HCT116 (cell line): ENCODE measurements at regions not wholly inside any gene's neighbourhood (a gene's known extent, or its start where the extent isn't known, plus 50 kb on each side); places are given as distances from the start of the nearest gene placed in this dataset.

Experiments used
- ATAC-seq: fragments of 200-7000 bp; cut with Tn5 transposase; 2 replicates; pipeline ENCODE4 v1.9.1; 2020; ENCODE audit warnings: mild to moderate bottlenecking, moderate library complexity
- BruUV-seq: library from RNA; stranded (reverse); fragments of 400-500 nt; replicated peaks from 2 replicates; lab custom pipeline; 2021; lab: Mats Ljungman, UMichigan
- CTCF ChIA-PET: fragments of 300-600 bp; sonication (Branson Sonifier 250); formaldehyde crosslinking; loops from one replicate; lab custom pipeline; 2021; ENCODE audit warnings: antibody characterized with exemption; lab: Charles Lee
- POLR2A ChIA-PET: fragments of 300-600, 350-600 bp; sonication (Branson Sonifier 250); formaldehyde crosslinking; loops from one replicate; lab custom pipeline; 2021; ENCODE audit warnings: antibody characterized with exemption; lab: Charles Lee
- RAD21 ChIA-PET, 2 experiments: fragments of 300-600 bp; sonication (Branson Sonifier 250); formaldehyde crosslinking; loops; one replicate each; lab custom pipeline; 2023; ENCODE audit warnings: low total read pairs in 2 of 2; ENCODE audit not compliant: uncharacterized antibody in 2 of 2, unreplicated experiment in 2 of 2, low non-redundant PET in 1 of 2; lab: Charles Lee
- DNase-seq: peaks from one replicate; pipeline ENCODE4 v3.0.0-alpha.2; 2010; ENCODE audit warnings: low read depth, low spot score
- H2AFZ ChIP-seq: fragments of 200-600 bp; shearing (Covaris generic), sonication (generic); 2 replicates; pipeline ENCODE4 v1.6.1; 2017; ENCODE audit warnings: low read depth, mixed run types, mixed read lengths, antibody characterized with exemption, low read length; ENCODE audit not compliant: poor library complexity, severe bottlenecking
- H3K27ac ChIP-seq: 2 replicates; pipeline ENCODE4 v1.5.1; 2012; ENCODE audit warnings: low read depth, low read length
- H3K27me3 ChIP-seq: fragments of 200-600 bp; sonication (generic); 2 replicates; pipeline ENCODE4 v1.6.1; 2016; ENCODE audit warnings: mixed run types, low read length, mixed read lengths; ENCODE audit not compliant: insufficient read depth
- H3K36me3 ChIP-seq, 2 experiments: fragments of 200-500 bp in 1 of 2; fragments of 200-600 bp in 1 of 2; sonication (Bioruptor generic) in 1 of 2; sonication (generic) in 1 of 2; 2 replicates each; pipeline versions ENCODE4 v1.5.1 to v1.6.1; 2014 to 2016; ENCODE audit warnings: low read length in 2 of 2, inconsistent platforms in 1 of 2, mixed read lengths in 1 of 2, mixed run types in 1 of 2; ENCODE audit not compliant: insufficient read depth in 2 of 2, control insufficient read depth in 1 of 2
- H3K4me1 ChIP-seq, 2 experiments: fragments of 200-600 bp in 1 of 2; sonication (generic) in 1 of 2; 2 replicates each; pipeline versions ENCODE4 v1.5.1 to v1.6.1; 2012 to 2017; ENCODE audit warnings: low read length in 2 of 2, inconsistent platforms in 1 of 2, mild to moderate bottlenecking in 1 of 2, mixed read lengths in 1 of 2, mixed run types in 1 of 2, moderate library complexity in 1 of 2; ENCODE audit not compliant: insufficient read depth in 2 of 2, control insufficient read depth in 1 of 2
- H3K4me2 ChIP-seq: fragments of 200-600 bp; sonication (generic); 2 replicates; pipeline ENCODE4 v1.6.1; 2017; ENCODE audit warnings: mixed run types, low read length, mixed read lengths
- H3K4me3 ChIP-seq, 2 experiments: fragments of 200-600 bp in 1 of 2; sonication (generic) in 1 of 2; replicated peaks in 1 of 2; 2 replicates each; pipeline ENCODE4 v1.5.1; 2011 to 2016; ENCODE audit warnings: low read length in 2 of 2, control low read depth in 1 of 2, low read depth in 1 of 2, mild to moderate bottlenecking in 1 of 2, mixed read lengths in 1 of 2, mixed run types in 1 of 2
- H3K79me2 ChIP-seq: fragments of 200-600 bp; sonication (generic); 2 replicates; pipeline ENCODE4 v1.6.1; 2017; ENCODE audit warnings: mild to moderate bottlenecking, mixed run types, low read length, moderate library complexity, mixed read lengths; ENCODE audit not compliant: insufficient read depth
- H3K9ac ChIP-seq: fragments of 200-600 bp; sonication (generic); 2 replicates; pipeline ENCODE4 v1.6.1; 2016; ENCODE audit warnings: low read length, mixed read lengths
- H3K9me2 ChIP-seq: fragments of 200-600 bp; sonication (generic), shearing (Covaris generic); 2 replicates; pipeline ENCODE4 v1.6.1; 2017; ENCODE audit warnings: mixed run types, mild to moderate bottlenecking, moderate library complexity; ENCODE audit not compliant: insufficient read depth
- H3K9me3 ChIP-seq, 2 experiments: fragments of 200-500 bp in 1 of 2; fragments of 200-600 bp in 1 of 2; sonication (Bioruptor generic) in 1 of 2; sonication (generic) in 1 of 2; 2 replicates each; pipeline ENCODE4 v1.6.1; 2014 to 2017; ENCODE audit warnings: low read length in 2 of 2, mixed read lengths in 2 of 2, inconsistent platforms in 1 of 2, low read depth in 1 of 2, mild to moderate bottlenecking in 1 of 2, mixed run types in 1 of 2, moderate library complexity in 1 of 2; ENCODE audit not compliant: control insufficient read depth in 1 of 2, insufficient read depth in 1 of 2
- H4K20me1 ChIP-seq: fragments of 200-600 bp; sonication (generic), shearing (Covaris generic); 2 replicates; pipeline ENCODE4 v1.6.1; 2017; ENCODE audit warnings: mixed run types, mild to moderate bottlenecking, moderate library complexity; ENCODE audit not compliant: insufficient read depth
- EGR1 ChIP-seq: IDR thresholded peaks from 2 replicates; pipeline ENCODE4 v1.6.1; 2012; ENCODE audit warnings: low read depth
- EZH2 ChIP-seq: fragments of 200-600 bp; sonication (generic); IDR thresholded peaks from 2 replicates; pipeline ENCODE4 v1.6.1; 2017; ENCODE audit warnings: antibody characterized with exemption, mixed run types
- JUND ChIP-seq: IDR thresholded peaks from 2 replicates; pipeline ENCODE4 v1.6.1; 2012
- POLR2A ChIP-seq: IDR thresholded peaks from 2 replicates; pipeline ENCODE4 v1.7.0; 2011; ENCODE audit warnings: borderline replicate concordance; ENCODE audit not compliant: insufficient read depth, insufficient read length; ENCODE audit errors: extremely low read depth
- POLR2AphosphoS5 ChIP-seq: IDR thresholded peaks from 2 replicates; pipeline ENCODE4 v1.6.1; 2011; ENCODE audit warnings: mild to moderate bottlenecking, low read depth, low read length, moderate library complexity
- SIN3A ChIP-seq: IDR thresholded peaks from 2 replicates; pipeline ENCODE4 v1.6.1; 2012; ENCODE audit warnings: low read depth
- SRF ChIP-seq: IDR thresholded peaks from 2 replicates; pipeline ENCODE4 v1.6.1; 2012; ENCODE audit warnings: low read depth
- ZNF274 ChIP-seq: fragments of 200-500 bp; sonication (Bioruptor generic); IDR thresholded peaks from 2 replicates; pipeline ENCODE4 v1.6.1; 2014; ENCODE audit warnings: mild to moderate bottlenecking, low read depth, low read length, inconsistent platforms
- intact Hi-C: fragments of 100-400 bp; cut with micrococcal nuclease; formaldehyde crosslinking; loops from 2 replicates; pipeline ENCODE4 v1.10.0; 2022

GRCh38 chr16:59593194-59593661 lies 859.1 kb upstream of the GOT2 start:
- Histone ChIP-seq H3K27ac (no peak overlapping the region), H3K9me2 (no peaks in the 10 kb centered on the region), H3K4me2 (no peak overlapping the region), H3K4me1 (no peaks in the 10 kb centered on the region), H3K9ac (no peak overlapping the region), H3K36me3 (no peaks in the 10 kb centered on the region), H3K27me3 (no peaks in the 10 kb centered on the region), H2AFZ (no peak overlapping the region), H3K79me2 (no peaks in the 10 kb centered on the region), H3K9me3 (peaks cover 9 to 23% of the 10 kb centered on the region in 2 experiments; a peak in 2 of 4 replicates), H3K4me3 (no peak overlapping the region), H4K20me1 (no peaks in the 10 kb centered on the region)
- BruUV-seq: no TSS peak
- RAD21 ChIA-PET: no interaction called here
- ATAC-seq (no peak), DNase-seq (no peak)
- CTCF ChIA-PET: no interaction called here
- intact Hi-C loops: no loop called here
- TF ChIP-seq POLR2A (no peak), POLR2AphosphoS5 (no peak), ZNF274 (no peak)
- POLR2A ChIA-PET: no interaction called here

GRCh38 chr16:59591480-59591879 lies 857.4 kb upstream of the GOT2 start:
- peaks cover 9 to 15% of the 10 kb centered on the region in 2 experiments; a peak in 2 of 4 replicates for H3K9me3 ChIP-seq
- RAD21 ChIA-PET: no interaction called here
- CTCF ChIA-PET: no interaction called here
- POLR2A ChIA-PET: no interaction called here
- H3K4me1 ChIP-seq: no peaks in the 10 kb centered on the region
- H4K20me1 ChIP-seq: no peaks in the 10 kb centered on the region
- no peak overlapping the region for H3K4me3 ChIP-seq
- DNase-seq: no peak
- H3K79me2 ChIP-seq: no peaks in the 10 kb centered on the region
- H3K27ac ChIP-seq: no peak overlapping the region
- no peak overlapping the region for H2AFZ ChIP-seq
- no peak overlapping the region for H3K4me2 ChIP-seq
- H3K27me3 ChIP-seq: no peaks in the 10 kb centered on the region
- no peak overlapping the region for H3K9ac ChIP-seq
- no peaks in the 10 kb centered on the region for H3K36me3 ChIP-seq
- intact Hi-C loops: no loop called here
- BruUV-seq: no TSS peak
- ATAC-seq: no peak
- TF ChIP-seq SRF: no peak
- no peak for TF ChIP-seq EGR1
- TF ChIP-seq EZH2: no peak
- no peak for TF ChIP-seq SIN3A
- TF ChIP-seq POLR2A: no peak
- TF ChIP-seq JUND: no peak
- TF ChIP-seq, all 23 proteins: peak for 0
- no peaks in the 10 kb centered on the region for H3K9me2 ChIP-seq
